Activated CD8-positive, alpha-beta memory T cell treated with anti-CD3 and anti-CD28 coated beads, Interleukin-2, amount 50 U/mL, for 1 hour (primary cell): ENCODE measurements at regions not wholly inside any gene's neighbourhood (a gene's known extent, or its start where the extent isn't known, plus 50 kb on each side); places are given as distances from the start of the nearest gene placed in this dataset.

Experiments used
- DNase-seq: peaks from one replicate; pipeline ENCODE4 v3.0.0-alpha.2; 2020; ENCODE audit errors: extremely low read depth

- DNase-seq: peak; percentile 24
Measured at GRCh38 chr6:105452924-105453756, 50.3 kb upstream of the PREP start.
